GM18502 (cell line): ENCODE measurements at regions not wholly inside any gene's neighbourhood (a gene's known extent, or its start where the extent isn't known, plus 50 kb on each side); places are given as distances from the start of the nearest gene placed in this dataset.

ENCODE experiments used
- ATAC-seq: cut with Tn5 transposase; IDR thresholded peaks from one replicate; pipeline ENCODE4 v1.9.1; 2021; ENCODE audit warnings: mild to moderate bottlenecking; ENCODE audit not compliant: unreplicated experiment, poor library complexity

- no peak for ATAC-seq
These were observed 244.5 kb downstream of the PLK2 start for GRCh38 chr5:58215364-58215763.

- no peak for ATAC-seq
These were observed 248.4 kb downstream of the PLK2 start for GRCh38 chr5:58211441-58211840.

- no peak for ATAC-seq
These were observed 251.2 kb downstream of the PLK2 start for GRCh38 chr5:58208674-58209073.

- ATAC-seq: no peak
These were observed 252.8 kb downstream of the PLK2 start for GRCh38 chr5:58207076-58207475.

GRCh38 chr5:58204966-58205365, 254.9 kb downstream of the PLK2 start:
- ATAC-seq: no peak

- no peak for ATAC-seq
These were observed 256.9 kb downstream of the PLK2 start for GRCh38 chr5:58202941-58203444.

GRCh38 chr5:58201922-58202648, 257.8 kb downstream of the PLK2 start:
- ATAC-seq: no peak

GRCh38 chr5:58200451-58200850, 259.4 kb downstream of the PLK2 start:
- ATAC-seq: no peak

- no peak for ATAC-seq
These were observed 260.8 kb downstream of the PLK2 start for GRCh38 chr5:58199087-58199486.

- ATAC-seq: no peak
These were observed 261.6 kb downstream of the PLK2 start for GRCh38 chr5:58198330-58198729.

GRCh38 chr5:58197875-58198274, 262.0 kb downstream of the PLK2 start:
- ATAC-seq: no peak

- ATAC-seq: no peak
These were observed 268.4 kb downstream of the PLK2 start for GRCh38 chr5:58191443-58191842.

- ATAC-seq: no peak
These were observed 271.6 kb downstream of the PLK2 start for GRCh38 chr5:58188262-58188651.

- ATAC-seq: no peak
These were observed 272.2 kb downstream of the PLK2 start for GRCh38 chr5:58187432-58188261.

GRCh38 chr5:58185801-58186200, 274.1 kb downstream of the PLK2 start:
- ATAC-seq: no peak

- ATAC-seq: no peak
These were observed 274.5 kb downstream of the PLK2 start for GRCh38 chr5:58185397-58185796.

GRCh38 chr5:58184910-58185309, 275.0 kb downstream of the PLK2 start:
- no peak for ATAC-seq

GRCh38 chr5:58183786-58184085, 276.1 kb downstream of the PLK2 start:
- no peak for ATAC-seq

- ATAC-seq: no peak
These were observed 276.7 kb downstream of the PLK2 start for GRCh38 chr5:58183078-58183785.

- ATAC-seq: no peak
These were observed 277.5 kb downstream of the PLK2 start for GRCh38 chr5:58182287-58182841.
